ENCODE measurements at regions not wholly inside any gene's neighbourhood (a gene's known extent, or its start where the extent isn't known, plus 50 kb on each side); places are given as distances from the start of the nearest gene placed in this dataset. TPM values are rescaled to one million over a fixed set of nuclear protein-coding genes. Genes with fewer than 3 reads are reported as not detected.

Small RNA genes in the stretch of these regions (small RNA-seq; reads per million reads assigned to genes)
- gene RNU6-274P (ENCODE audit: low replicate concordance): not detected
